ENCODE measurements at regions not wholly inside any gene's neighbourhood (a gene's known extent, or its start where the extent isn't known, plus 50 kb on each side); places are given as distances from the start of the nearest gene placed in this dataset.

GRCh38 chrX:10945498-10945897 lies 165.6 kb upstream of the HCCS start:
- peaks cover 3% of the 10 kb centered on the region for H3K36me3 Mint-ChIP-seq (ENCODE audit: low read depth)
- H3K27me3 Mint-ChIP-seq (ENCODE audit: low read depth): no peaks in the 10 kb centered on the region
- H3K4me1 Mint-ChIP-seq: peaks cover 13% of the 10 kb centered on the region
- peak overlapping the region in 2 of 3 experiments; percentile 38 to 49 for H3K27ac Mint-ChIP-seq
- no peak for TF ChIP-seq CTCF (IDR thresholded peaks at IDR 0.05; ENCODE audit: unreplicated experiment in 3 of 3)
- H3K4me3 Mint-ChIP-seq: no peak overlapping the region
- peaks cover 7% of the 10 kb centered on the region for H3K9me3 Mint-ChIP-seq

- H3K9me3 Mint-ChIP-seq: peaks cover 16% of the 10 kb centered on the region
- H3K4me1 Mint-ChIP-seq: peaks cover 19% of the 10 kb centered on the region
- H3K36me3 Mint-ChIP-seq (ENCODE audit: low read depth): no peaks in the 10 kb centered on the region
- H3K27ac Mint-ChIP-seq: no peak overlapping the region
- H3K27me3 Mint-ChIP-seq (ENCODE audit: low read depth): no peaks in the 10 kb centered on the region
- H3K4me3 Mint-ChIP-seq: no peak overlapping the region
- TF ChIP-seq CTCF (IDR thresholded peaks at IDR 0.05; ENCODE audit: unreplicated experiment in 3 of 3): no peak
Measured at GRCh38 chrX:10949541-10949940, 161.6 kb upstream of the HCCS start.

GRCh38 chrX:10952619-10953018 lies 158.5 kb upstream of the HCCS start:
- Mint-ChIP-seq H3K27me3 (ENCODE audit: low read depth) (no peaks in the 10 kb centered on the region), H3K9me3 (peaks cover 44% of the 10 kb centered on the region), H3K4me1 (peaks cover 11% of the 10 kb centered on the region), H3K27ac (no peak overlapping the region), H3K36me3 (ENCODE audit: low read depth) (peaks cover 3% of the 10 kb centered on the region), H3K4me3 (no peak overlapping the region)
- TF ChIP-seq CTCF (IDR thresholded peaks at IDR 0.05; ENCODE audit: unreplicated experiment in 3 of 3): no peak

GRCh38 chrX:10965174-10965798 lies 145.8 kb upstream of the HCCS start:
- Mint-ChIP-seq H3K27ac (no peak overlapping the region), H3K27me3 (ENCODE audit: low read depth) (peaks cover 3% of the 10 kb centered on the region), H3K4me3 (no peak overlapping the region), H3K36me3 (ENCODE audit: low read depth) (no peaks in the 10 kb centered on the region), H3K4me1 (no peaks in the 10 kb centered on the region), H3K9me3 (peaks cover 10% of the 10 kb centered on the region)
- no peak for TF ChIP-seq CTCF (IDR thresholded peaks at IDR 0.05; ENCODE audit: unreplicated experiment in 3 of 3)

- H3K4me1 Mint-ChIP-seq: peaks cover 3% of the 10 kb centered on the region
- no peak for TF ChIP-seq CTCF (IDR thresholded peaks at IDR 0.05; ENCODE audit: unreplicated experiment in 3 of 3)
- H3K4me3 Mint-ChIP-seq: no peak overlapping the region
- no peak overlapping the region for H3K27ac Mint-ChIP-seq
- H3K9me3 Mint-ChIP-seq: peaks cover 10% of the 10 kb centered on the region
- no peaks in the 10 kb centered on the region for H3K36me3 Mint-ChIP-seq (ENCODE audit: low read depth)
- H3K27me3 Mint-ChIP-seq (ENCODE audit: low read depth): peaks cover 3% of the 10 kb centered on the region
Measured at GRCh38 chrX:10966057-10966456, 145.1 kb upstream of the HCCS start.

GRCh38 chrX:10971176-10971575 lies 140.0 kb upstream of the HCCS start:
- no peak for TF ChIP-seq CTCF (IDR thresholded peaks at IDR 0.05; ENCODE audit: unreplicated experiment in 3 of 3)
- Mint-ChIP-seq H3K27me3 (ENCODE audit: low read depth) (no peaks in the 10 kb centered on the region), H3K4me3 (no peak overlapping the region), H3K9me3 (peaks cover 12% of the 10 kb centered on the region), H3K36me3 (ENCODE audit: low read depth) (no peaks in the 10 kb centered on the region), H3K27ac (peak overlapping the region in 1 of 3 experiments; percentile 20), H3K4me1 (peaks cover 6% of the 10 kb centered on the region)

All from nephron (organoid).